ENCODE measurements at regions not wholly inside any gene's neighbourhood (a gene's known extent, or its start where the extent isn't known, plus 50 kb on each side); places are given as distances from the start of the nearest gene placed in this dataset.

GRCh38 chr13:64130600-64130999 is 2715.0 kb upstream of the PCDH20 start:
- no peak for TF ChIP-seq POLR2A (IDR thresholded peaks at IDR 0.05)
- TF ChIP-seq, protein P1, sequence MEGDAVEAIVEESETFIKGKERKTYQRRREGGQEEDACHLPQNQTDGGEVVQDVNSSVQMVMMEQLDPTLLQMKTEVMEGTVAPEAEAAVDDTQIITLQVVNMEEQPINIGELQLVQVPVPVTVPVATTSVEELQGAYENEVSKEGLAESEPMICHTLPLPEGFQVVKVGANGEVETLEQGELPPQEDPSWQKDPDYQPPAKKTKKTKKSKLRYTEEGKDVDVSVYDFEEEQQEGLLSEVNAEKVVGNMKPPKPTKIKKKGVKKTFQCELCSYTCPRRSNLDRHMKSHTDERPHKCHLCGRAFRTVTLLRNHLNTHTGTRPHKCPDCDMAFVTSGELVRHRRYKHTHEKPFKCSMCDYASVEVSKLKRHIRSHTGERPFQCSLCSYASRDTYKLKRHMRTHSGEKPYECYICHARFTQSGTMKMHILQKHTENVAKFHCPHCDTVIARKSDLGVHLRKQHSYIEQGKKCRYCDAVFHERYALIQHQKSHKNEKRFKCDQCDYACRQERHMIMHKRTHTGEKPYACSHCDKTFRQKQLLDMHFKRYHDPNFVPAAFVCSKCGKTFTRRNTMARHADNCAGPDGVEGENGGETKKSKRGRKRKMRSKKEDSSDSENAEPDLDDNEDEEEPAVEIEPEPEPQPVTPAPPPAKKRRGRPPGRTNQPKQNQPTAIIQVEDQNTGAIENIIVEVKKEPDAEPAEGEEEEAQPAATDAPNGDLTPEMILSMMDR (IDR thresholded peaks at IDR 0.05), result no peak
